K562 (cell line): ENCODE measurements at regions not wholly inside any gene's neighbourhood (a gene's known extent, or its start where the extent isn't known, plus 50 kb on each side); places are given as distances from the start of the nearest gene placed in this dataset.

Experiments used
- ATAC-seq: fragments of 200-7000 bp; cut with Tn5 transposase; 3 replicates; pipeline ENCODE4 v1.9.1; 2020; ENCODE audit warnings: moderate library complexity
- BruUV-seq: library from RNA; stranded (reverse); fragments of 400-500 nt; replicated peaks from 2 replicates; lab custom pipeline; 2021; lab: Mats Ljungman, UMichigan
- CTCF ChIA-PET: fragments of 300-600 bp; formaldehyde crosslinking; extraction: SDS; loops from one replicate; lab custom pipeline; 2021; ENCODE audit warnings: low intra/inter-chr PET ratio; lab: Yijun Ruan, JAX
- POLR2A ChIA-PET: fragments of 300-600, 350-650 bp; sonication (Branson Sonifier 250); formaldehyde crosslinking; extraction: SDS; loops from one replicate; lab custom pipeline; 2021; ENCODE audit warnings: antibody characterized with exemption, inconsistent platforms; lab: Yijun Ruan, JAX
- DNase-seq, 4 experiments: peaks; one replicate each; pipeline versions ENCODE4 v3.0.0 to v3.0.0-alpha.2; 2011 to 2018; ENCODE audit warnings: low spot score in 3 of 4, mixed read lengths in 3 of 4; ENCODE audit errors: extremely low read depth in 1 of 4
- FAIRE-seq: peaks from 2 replicates; lab custom pipeline; 2011; peaks lifted over from hg19 to GRCh38; lab: Jason Lieb, UNC
- H2AFZ ChIP-seq: 2 replicates; pipeline ENCODE4 v1.6.0; 2011; ENCODE audit warnings: low read depth, low read length, control low read depth, inconsistent platforms
- H3K27ac ChIP-seq: fragments of 200-600 bp; 3 replicates; pipeline ENCODE4 v1.8.0; 2011; ENCODE audit warnings: low read depth, mild to moderate bottlenecking, control low read depth, inconsistent platforms, low read length, moderate library complexity, mixed read lengths; ENCODE audit errors: extremely low read depth
- H3K27me3 ChIP-seq, 2 experiments: fragments of 300-600 bp in 1 of 2; 2 replicates in 1 of 2; 3 replicates in 1 of 2; pipeline versions ENCODE4 v1.6.0 to v1.8.0; 2011; ENCODE audit warnings: inconsistent platforms in 2 of 2, low read length in 2 of 2, mild to moderate bottlenecking in 1 of 2, mixed read lengths in 1 of 2, moderate library complexity in 1 of 2; ENCODE audit not compliant: control insufficient read depth in 2 of 2, insufficient read depth in 2 of 2
- H3K36me3 ChIP-seq: fragments of 300-600 bp; 3 replicates; pipeline ENCODE4 v1.8.0; 2011; ENCODE audit warnings: mild to moderate bottlenecking, low read length, inconsistent platforms; ENCODE audit not compliant: control insufficient read depth, insufficient read depth
- H3K4me1 ChIP-seq, 2 experiments: fragments of 200-600 bp in 1 of 2; replicated peaks in 1 of 2; 2 replicates in 1 of 2; 3 replicates in 1 of 2; pipeline versions ENCODE4 v1.5.1 to v1.8.0; 2011; ENCODE audit warnings: inconsistent platforms in 2 of 2, low read length in 2 of 2, mild to moderate bottlenecking in 1 of 2, mixed read lengths in 1 of 2, moderate library complexity in 1 of 2; ENCODE audit not compliant: control insufficient read depth in 2 of 2, insufficient read depth in 2 of 2
- H3K4me2 ChIP-seq: 2 replicates; pipeline ENCODE4 v1.6.1; 2011; ENCODE audit warnings: low read length, control low read depth, inconsistent platforms, mixed read lengths; ENCODE audit not compliant: insufficient read depth
- H3K4me3 ChIP-seq: fragments of 200-600 bp; sonication (generic), shearing (Covaris generic); 2 replicates; pipeline ENCODE4 v1.5.1; 2016; ENCODE audit warnings: control low read depth, inconsistent platforms
- H3K79me2 ChIP-seq: fragments of 200-600 bp; 3 replicates; pipeline ENCODE4 v1.8.0; 2011; ENCODE audit warnings: low read length, inconsistent platforms; ENCODE audit not compliant: control insufficient read depth, insufficient read depth
- H3K9ac ChIP-seq, 2 experiments: 2 replicates each; pipeline versions ENCODE4 v1.6.0 to v1.6.1; 2011; ENCODE audit warnings: low read depth in 2 of 2, low read length in 2 of 2, control low read depth in 1 of 2, inconsistent platforms in 1 of 2, mild to moderate bottlenecking in 1 of 2, mixed read lengths in 1 of 2; ENCODE audit not compliant: insufficient read depth in 1 of 2
- H3K9me1 ChIP-seq: one replicate; pipeline ENCODE4 v1.6.0; 2011; ENCODE audit warnings: inconsistent platforms, mild to moderate bottlenecking, low read length, moderate library complexity; ENCODE audit not compliant: control insufficient read depth, insufficient read depth
- H3K9me3 ChIP-seq: replicated peaks from 2 replicates; pipeline ENCODE4 v1.5.1; 2011; ENCODE audit warnings: low read depth, low read length, inconsistent platforms; ENCODE audit not compliant: control insufficient read depth, insufficient read depth
- H4K20me1 ChIP-seq: replicated peaks from 2 replicates; pipeline ENCODE4 v1.6.1; 2011; ENCODE audit warnings: low read length, inconsistent platforms, mixed read lengths; ENCODE audit not compliant: control insufficient read depth, insufficient read depth
- ARID1B ChIP-seq: fragments of 450-650 bp; IDR thresholded peaks from 2 replicates; pipeline ENCODE4 v1.6.1; 2016; ENCODE audit warnings: antibody characterized with exemption, mild to moderate bottlenecking, inconsistent platforms
- BHLHE40 ChIP-seq: IDR thresholded peaks from 2 replicates; pipeline ENCODE4 v1.6.1; 2011; ENCODE audit warnings: low read length, improper control_type of control experiment
- EP300 ChIP-seq: IDR thresholded peaks from 2 replicates; pipeline ENCODE4 v1.6.1; 2012; ENCODE audit warnings: low read length, improper control_type of control experiment
- HEY1 ChIP-seq: fragments of 250-450 bp; sonication (Bioruptor Pico); IDR thresholded peaks from 2 replicates; pipeline ENCODE4 v1.5.0; 2020; ENCODE audit warnings: mild to moderate bottlenecking, moderate library complexity, borderline replicate concordance
- MAZ ChIP-seq, 2 experiments: fragments of 450-650 bp in 1 of 2; sonication (generic) in 1 of 2; formaldehyde crosslinking; IDR thresholded peaks in 1 of 2; conservative IDR thresholded peaks in 1 of 2; 2 replicates each; pipeline versions ENCODE4 v1.4.0 to v1.5.0; 2020; ENCODE audit warnings: mild to moderate bottlenecking in 1 of 2, missing genetic modification reagents in 1 of 2
- MCM5 ChIP-seq: fragments of 450-650 bp; IDR thresholded peaks from 2 replicates; pipeline ENCODE4 v1.6.1; 2016; ENCODE audit warnings: low read depth
- MEF2D ChIP-seq: conservative IDR thresholded peaks from 2 replicates; pipeline ENCODE4 v1.6.1; 2016; ENCODE audit warnings: low read depth, missing genetic modification characterization, missing compliant biosample characterization
- NCOR1 ChIP-seq: fragments of 450-650 bp; IDR thresholded peaks from 2 replicates; pipeline ENCODE4 v1.6.1; 2016; ENCODE audit warnings: mild to moderate bottlenecking, moderate library complexity
- PCBP2 ChIP-seq: fragments of 200-400 bp; formaldehyde crosslinking; IDR thresholded peaks from 2 replicates; pipeline ENCODE4 v1.6.1; 2018; ENCODE audit warnings: low read length, low read depth, mild to moderate bottlenecking, moderate library complexity; ENCODE audit not compliant: poor library complexity, severe bottlenecking
- SETDB1 ChIP-seq: IDR thresholded peaks from one replicate; pipeline ENCODE4 v1.6.1; 2012; ENCODE audit warnings: low read length, control low read depth, inconsistent platforms
- SNRNP70 ChIP-seq: fragments of 200-400 bp; formaldehyde crosslinking; optimal IDR thresholded peaks from 2 replicates; pipeline ENCODE3; 2017; ENCODE audit warnings: low read depth, low read length
- TBP ChIP-seq: optimal IDR thresholded peaks from 2 replicates; pipeline ENCODE3; 2011; ENCODE audit warnings: low read depth, low read length, improper control_type of control experiment
- TCFL5 ChIP-seq: fragments of 250-450 bp; sonication (Bioruptor Pico); conservative IDR thresholded peaks from 2 replicates; pipeline ENCODE4 v1.6.1; 2021; ENCODE audit warnings: mild to moderate bottlenecking, moderate library complexity, matching md5 sums
- XRCC4 ChIP-seq: IDR thresholded peaks from one replicate; pipeline ENCODE4 v1.6.1; 2011; ENCODE audit not compliant: insufficient read depth, insufficient read length; ENCODE audit errors: extremely low read depth
- ZNF347 ChIP-seq: fragments of 450-650 bp; formaldehyde crosslinking; IDR thresholded peaks from 2 replicates; pipeline ENCODE4 v1.4.0; 2020; ENCODE audit warnings: low read depth, mild to moderate bottlenecking, moderate library complexity
- WGBS: fragments of 100-300 bp; shearing (Covaris generic); methylation state at CpG from one replicate; pipeline ENCODE4 v1.1.6; 2016; ENCODE audit warnings: low coverage, mixed read lengths; ENCODE audit not compliant: insufficient coverage; ENCODE audit errors: missing lambda C conversion rate; 5-methylcytosine and 5-hydroxymethylcytosine counted together
- in situ Hi-C: fragments of 300-500 bp; cut with MboI; formaldehyde crosslinking; loops from 4 replicates; pipeline ENCODE4 v1.15.0; 2018; ENCODE audit warnings: inconsistent platforms, mixed read lengths
- intact Hi-C: fragments of 100-400 bp; cut with micrococcal nuclease; formaldehyde crosslinking; loops from 2 replicates; pipeline ENCODE4 v1.14.2; 2022
- TF ChIP-seq, protein P1 (sequence below): fragments of 450-650 bp; IDR thresholded peaks from 2 replicates; pipeline ENCODE4 v1.6.1; 2014; ENCODE audit warnings: low read depth, mild to moderate bottlenecking, moderate library complexity, borderline replicate concordance

DNA sequence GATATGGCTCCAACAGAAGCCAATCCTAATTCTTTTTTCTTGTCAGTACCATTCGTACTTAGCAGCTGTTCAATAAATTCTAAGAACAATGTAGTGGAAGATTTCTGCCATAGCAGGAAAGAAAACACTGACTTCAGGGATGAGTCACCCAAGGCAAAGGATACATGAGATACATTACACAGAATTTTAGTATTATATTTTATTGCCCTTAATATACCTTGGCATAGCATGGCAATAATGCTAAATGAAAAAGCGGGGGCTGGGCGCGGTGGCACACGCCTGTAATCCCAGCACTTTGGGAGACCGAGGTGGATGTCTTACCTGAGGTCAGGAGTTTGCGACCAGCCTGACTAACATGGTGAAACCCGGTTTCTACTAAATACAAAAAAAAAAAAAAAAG lies 619.1 kb upstream of the DAB2 start:
- no peaks in the 10 kb centered on the region for H3K36me3 ChIP-seq
- H3K4me3 ChIP-seq, result no peak overlapping the region
- no peaks in the 10 kb centered on the region for H3K4me1 ChIP-seq
- POLR2A ChIA-PET, result no interaction called here
- no peak overlapping the region for H2AFZ ChIP-seq
- no peaks in the 10 kb centered on the region for H3K79me2 ChIP-seq
- no peaks in the 10 kb centered on the region for H3K9me1 ChIP-seq
- no peak for FAIRE-seq
- CTCF ChIA-PET, result no interaction called here
- DNase-seq, result no peak
- no peak for ATAC-seq
- intact Hi-C loops, result no loop called here
- TF ChIP-seq XRCC4 (no peak), ZNF347 (no peak), TBP (no peak)
- no peak overlapping the region for H3K27ac ChIP-seq
- H3K9me3 ChIP-seq, result no peaks in the 10 kb centered on the region
- in situ Hi-C loops, result no loop called here
- H3K27me3 ChIP-seq, result no peaks in the 10 kb centered on the region
- BruUV-seq, result no TSS peak
- H4K20me1 ChIP-seq, result no peaks in the 10 kb centered on the region
- 0% methylated on average over 7 of the region's 8 CpGs for WGBS
- no peak overlapping the region for H3K4me2 ChIP-seq
- H3K9ac ChIP-seq, result no peak overlapping the region

DNA sequence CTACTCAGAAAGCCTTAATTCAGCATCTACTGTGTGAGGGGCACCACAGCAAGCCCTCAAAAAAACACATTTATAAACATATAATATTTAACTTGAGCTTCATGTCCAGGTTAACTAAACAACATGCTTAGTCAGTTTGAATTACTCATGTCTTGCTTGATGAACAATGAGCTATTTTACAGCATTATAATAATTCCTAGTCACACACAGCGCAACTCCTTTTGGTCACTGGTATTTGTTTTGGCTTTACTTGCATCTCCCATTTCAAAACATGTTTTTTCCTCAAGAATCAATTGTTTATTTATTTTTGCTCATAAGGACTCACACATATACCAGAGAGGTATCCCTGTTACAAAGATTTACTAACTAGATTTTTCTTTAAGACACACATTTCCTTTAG lies 616.7 kb upstream of the DAB2 start:
- no peak for FAIRE-seq
- Histone ChIP-seq H3K9me3 (no peaks in the 10 kb centered on the region), H3K27ac (no peak overlapping the region), H3K36me3 (no peaks in the 10 kb centered on the region), H3K9me1 (no peaks in the 10 kb centered on the region), H3K4me2 (no peak overlapping the region), H3K79me2 (no peaks in the 10 kb centered on the region), H3K27me3 (no peaks in the 10 kb centered on the region), H3K4me1 (no peaks in the 10 kb centered on the region), H3K4me3 (no peak overlapping the region), H4K20me1 (no peaks in the 10 kb centered on the region), H2AFZ (no peak overlapping the region), H3K9ac (no peak overlapping the region)
- intact Hi-C loops (no loop called here), in situ Hi-C loops (no loop called here)
- TF ChIP-seq EP300 (no peak), PCBP2 (no peak), MEF2D (tag) (no peak), BHLHE40 (no peak), SNRNP70 (no peak), TCFL5 (CRISPR knock-in tag) (no peak), MCM5 (no peak), HEY1 (CRISPR knock-in tag) (no peak), NCOR1 (no peak), ARID1B (no peak), SETDB1 (no peak), MAZ (CRISPR knock-in tag; conservative IDR thresholded peaks at IDR 0.05 in 1 of 2, IDR thresholded peaks at IDR 0.05 in 1 of 2) (no peak)
- TF ChIP-seq, protein P1, sequence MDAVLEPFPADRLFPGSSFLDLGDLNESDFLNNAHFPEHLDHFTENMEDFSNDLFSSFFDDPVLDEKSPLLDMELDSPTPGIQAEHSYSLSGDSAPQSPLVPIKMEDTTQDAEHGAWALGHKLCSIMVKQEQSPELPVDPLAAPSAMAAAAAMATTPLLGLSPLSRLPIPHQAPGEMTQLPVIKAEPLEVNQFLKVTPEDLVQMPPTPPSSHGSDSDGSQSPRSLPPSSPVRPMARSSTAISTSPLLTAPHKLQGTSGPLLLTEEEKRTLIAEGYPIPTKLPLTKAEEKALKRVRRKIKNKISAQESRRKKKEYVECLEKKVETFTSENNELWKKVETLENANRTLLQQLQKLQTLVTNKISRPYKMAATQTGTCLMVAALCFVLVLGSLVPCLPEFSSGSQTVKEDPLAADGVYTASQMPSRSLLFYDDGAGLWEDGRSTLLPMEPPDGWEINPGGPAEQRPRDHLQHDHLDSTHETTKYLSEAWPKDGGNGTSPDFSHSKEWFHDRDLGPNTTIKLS, result no peak
- no peak for ATAC-seq
- no peak for DNase-seq
- CTCF ChIA-PET, result no interaction called here
- POLR2A ChIA-PET, result no interaction called here
- no TSS peak for BruUV-seq
- WGBS, result 10% methylated on average over 1 of the region's 1 CpG
